ENCODE measurements at regions not wholly inside any gene's neighbourhood (a gene's known extent, or its start where the extent isn't known, plus 50 kb on each side); places are given as distances from the start of the nearest gene placed in this dataset.

DNA sequence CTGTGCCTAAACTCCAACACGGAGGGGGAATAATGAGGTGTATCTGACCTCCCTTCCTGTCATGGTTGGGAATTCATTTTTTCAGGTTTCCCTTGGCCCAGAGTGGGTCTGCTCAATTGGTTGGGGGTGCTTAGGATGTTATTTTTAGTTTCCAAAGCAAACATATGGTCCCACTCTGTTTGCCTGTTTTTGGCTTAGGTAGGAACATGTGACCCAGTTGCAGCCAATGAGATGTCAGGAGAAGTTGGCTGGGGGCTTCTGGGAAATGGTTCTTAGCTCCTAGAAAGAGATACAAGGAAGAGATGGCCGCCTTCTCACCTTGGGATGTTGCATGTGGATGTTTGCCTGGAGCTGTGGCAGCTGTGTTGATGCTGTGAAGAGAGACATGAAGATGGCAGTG, 147.9 kb upstream of the RFLNA start:
- Histone ChIP-seq H3K27me3 (no peaks in the 10 kb centered on the region), H3K4me1 (peaks cover 0 to 4% (median 0%) of the 10 kb centered on the region in 4 donors), H3K4me3 (no peak overlapping the region), H3K36me3 (no peaks in the 10 kb centered on the region), H3K27ac (no peak overlapping the region), H3K9me3 (peaks cover 0 to 8% (median 8%) of the 10 kb centered on the region in 4 donors)
- WGBS, 5 donors: 86 to 94% (median 89%) methylated on average over 2 of the region's 2 CpGs
- intact Hi-C loops (cut with DNase I; ENCODE audit: low total_unique reads): no loop called here
- no peak for DNase-seq
- TF ChIP-seq CTCF (IDR thresholded peaks at IDR 0.05): no peak
- TF ChIP-seq EP300 (IDR thresholded peaks at IDR 0.05): no peak
- TF ChIP-seq POLR2A (IDR thresholded peaks at IDR 0.05): no peak
- no peak for TF ChIP-seq POLR2AphosphoS5 (IDR thresholded peaks at IDR 0.05)

DNA sequence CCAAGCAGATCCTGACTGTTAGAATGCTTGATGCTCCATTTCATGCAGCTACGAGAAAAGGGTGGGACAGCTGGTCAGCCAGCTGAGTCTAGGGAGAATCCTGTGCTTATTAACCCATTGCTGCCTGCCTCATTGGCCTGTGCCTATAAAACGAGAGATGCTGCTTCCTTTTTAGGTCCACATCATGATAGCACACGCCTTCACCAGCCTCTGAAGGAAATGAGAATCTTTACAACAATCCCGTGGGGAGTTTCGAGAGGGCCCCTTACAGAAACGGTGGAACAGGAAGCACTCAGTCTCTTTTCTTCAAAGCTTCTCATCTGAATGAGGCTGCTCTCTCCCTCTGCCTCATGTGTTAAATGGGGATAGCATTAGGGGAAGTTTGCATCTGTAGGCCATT, 147.3 kb upstream of the RFLNA start:
- WGBS, 5 donors: 55 to 70% (median 62%) methylated on average over 6 of the region's 6 CpGs
- Histone ChIP-seq H3K4me3 (no peak overlapping the region), H3K9me3 (peaks cover 0 to 3% (median 2%) of the 10 kb centered on the region in 4 donors), H3K27ac (no peak overlapping the region), H3K27me3 (no peaks in the 10 kb centered on the region), H3K36me3 (no peaks in the 10 kb centered on the region), H3K4me1 (peaks cover 0 to 4% (median 0%) of the 10 kb centered on the region in 4 donors)
- TF ChIP-seq POLR2AphosphoS5 (IDR thresholded peaks at IDR 0.05) (no peak), CTCF (IDR thresholded peaks at IDR 0.05) (no peak), EP300 (IDR thresholded peaks at IDR 0.05) (no peak)
- intact Hi-C loops (cut with DNase I; ENCODE audit: low total_unique reads): no loop called here
- DNase-seq: no peak

GRCh38 chr12:124148481-124149273, 146.2 kb upstream of the RFLNA start:
- Histone ChIP-seq H3K27me3 (no peaks in the 10 kb centered on the region), H3K4me3 (no peak overlapping the region), H3K27ac (no peak overlapping the region), H3K4me1 (peaks cover 0 to 4% (median 0%) of the 10 kb centered on the region in 4 donors), H3K9me3 (no peaks in the 10 kb centered on the region), H3K36me3 (no peaks in the 10 kb centered on the region)
- DNase-seq: peak in 1 of 2 donors; percentile 60
- intact Hi-C loops (cut with DNase I; ENCODE audit: low total_unique reads): no loop called here
- TF ChIP-seq EP300 (IDR thresholded peaks at IDR 0.05): no peak
- TF ChIP-seq POLR2AphosphoS5 (IDR thresholded peaks at IDR 0.05): no peak
- no peak for TF ChIP-seq CTCF (IDR thresholded peaks at IDR 0.05)
- TF ChIP-seq POLR2A (IDR thresholded peaks at IDR 0.05): no peak
- 71 to 80% (median 76%) methylated on average over 13 of the region's 13 CpGs for WGBS, 5 donors

GRCh38 chr12:124149287-124149686, 145.6 kb upstream of the RFLNA start:
- 81 to 90% (median 86%) methylated on average over 6 to 7 of the region's 7 CpGs for WGBS, 5 donors
- H3K27me3 ChIP-seq: no peaks in the 10 kb centered on the region
- H3K36me3 ChIP-seq: no peaks in the 10 kb centered on the region
- no peak overlapping the region for H3K4me3 ChIP-seq
- peaks cover 0 to under 1% (median 0%) of the 10 kb centered on the region in 4 donors for H3K4me1 ChIP-seq
- H3K27ac ChIP-seq: no peak overlapping the region
- no peaks in the 10 kb centered on the region for H3K9me3 ChIP-seq
- intact Hi-C loops (cut with DNase I; ENCODE audit: low total_unique reads): no loop called here
- DNase-seq: no peak
- TF ChIP-seq POLR2A (IDR thresholded peaks at IDR 0.05) (no peak), POLR2AphosphoS5 (IDR thresholded peaks at IDR 0.05) (no peak)

DNA sequence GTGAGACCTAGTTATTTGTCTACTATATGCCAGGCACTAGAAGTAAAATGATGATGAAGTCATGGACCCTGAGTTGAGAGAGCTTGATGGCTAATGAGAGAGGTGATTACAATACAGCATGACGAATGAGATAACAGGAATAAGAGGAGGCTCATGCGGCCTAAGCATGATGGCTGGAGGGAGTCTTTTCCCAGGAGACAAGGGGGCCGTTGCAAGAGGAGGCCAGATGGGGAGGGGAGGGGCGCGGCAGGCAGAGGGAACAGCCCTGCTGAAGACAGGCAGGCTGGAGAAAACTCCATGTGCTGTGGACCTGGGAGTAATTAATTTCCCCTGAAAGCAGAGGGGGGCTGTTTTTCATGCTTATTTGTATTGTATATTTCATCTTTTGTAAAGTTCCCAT, 144.7 kb upstream of the RFLNA start:
- Histone ChIP-seq H3K4me3 (no peak overlapping the region), H3K9me3 (no peaks in the 10 kb centered on the region), H3K27ac (no peak overlapping the region), H3K4me1 (no peaks in the 10 kb centered on the region), H3K27me3 (no peaks in the 10 kb centered on the region), H3K36me3 (no peaks in the 10 kb centered on the region)
- peak in 1 of 2 donors; percentile 39 for DNase-seq
- intact Hi-C loops (cut with DNase I; ENCODE audit: low total_unique reads): no loop called here
- WGBS, 5 donors: 57 to 72% (median 64%) methylated on average over 5 of the region's 5 CpGs
- TF ChIP-seq CTCF (IDR thresholded peaks at IDR 0.05): no peak
